CD4-positive, alpha-beta T cell (primary cell): ENCODE measurements at regions not wholly inside any gene's neighbourhood (a gene's known extent, or its start where the extent isn't known, plus 50 kb on each side); places are given as distances from the start of the nearest gene placed in this dataset.

Source experiments
- ATAC-seq: fragments of 200-7000 bp; cut with Tn5 transposase; one replicate; pipeline ENCODE4 v1.10.0; 2022; ENCODE audit warnings: mild to moderate bottlenecking; ENCODE audit not compliant: poor library complexity
- CTCF ChIA-PET: fragments of 350-600 bp; sonication (Branson Sonifier 250); formaldehyde crosslinking; loops from one replicate; lab custom pipeline; 2021; ENCODE audit warnings: antibody characterized with exemption, inconsistent platforms; lab: Charles Lee
- POLR2A ChIA-PET: fragments of 350-600 bp; sonication (Branson Sonifier 250); formaldehyde crosslinking; loops from one replicate; lab custom pipeline; 2021; ENCODE audit warnings: antibody characterized with exemption, inconsistent platforms; lab: Charles Lee
- DNase-seq, 14 experiments: peaks; one replicate each; pipeline ENCODE4 v3.0.0-alpha.2; 2013 to 2020; ENCODE audit warnings: mixed read lengths in 2 of 14
- H3K27ac ChIP-seq, 2 donors: one replicate each; pipeline versions ENCODE4 v1.5.1 to v1.7.0; 2013; ENCODE audit warnings: low read length in 2 of 2, low read depth in 1 of 2, mild to moderate bottlenecking in 1 of 2
- H3K27me3 ChIP-seq, 2 experiments: 1 replicate in 1 of 2; 2 replicates in 1 of 2; pipeline versions ENCODE4 v1.6.1 to v1.7.0; 2013; ENCODE audit warnings: low read length in 2 of 2, control low read depth in 1 of 2, mild to moderate bottlenecking in 1 of 2, moderate library complexity in 1 of 2; ENCODE audit not compliant: insufficient read depth in 2 of 2, control insufficient read depth in 1 of 2
- H3K36me3 ChIP-seq: one replicate; pipeline ENCODE4 v1.6.1; 2013; ENCODE audit warnings: low read length, control low read depth; ENCODE audit not compliant: insufficient read depth
- H3K4me1 ChIP-seq: one replicate; pipeline ENCODE4 v1.6.1; 2013; ENCODE audit warnings: low read length, control low read depth; ENCODE audit not compliant: insufficient read depth
- H3K4me3 ChIP-seq: one replicate; pipeline ENCODE4 v1.5.1; 2013; ENCODE audit warnings: mild to moderate bottlenecking, low read length, moderate library complexity
- H3K9me3 ChIP-seq, 2 experiments: 1 replicate in 1 of 2; 2 replicates in 1 of 2; pipeline versions ENCODE4 v1.6.1 to v1.7.0; 2013; ENCODE audit warnings: low read length in 2 of 2, mild to moderate bottlenecking in 2 of 2, control low read depth in 1 of 2, moderate library complexity in 1 of 2; ENCODE audit not compliant: control insufficient read depth in 1 of 2, insufficient read depth in 1 of 2
- H3K27ac Mint-ChIP-seq: one replicate; pipeline ENCODE4 v1.8.0; 2020; ENCODE audit warnings: mixed read lengths
- H3K27me3 Mint-ChIP-seq: one replicate; pipeline ENCODE4 v1.8.0; 2021; ENCODE audit warnings: mixed read lengths
- H3K36me3 Mint-ChIP-seq: one replicate; pipeline ENCODE4 v1.8.0; 2021; ENCODE audit warnings: low read depth, mixed read lengths
- H3K4me1 Mint-ChIP-seq: one replicate; pipeline ENCODE4 v1.8.0; 2021; ENCODE audit warnings: low read depth, mixed read lengths
- H3K4me3 Mint-ChIP-seq: one replicate; pipeline ENCODE4 v1.8.0; 2020; ENCODE audit warnings: mild to moderate bottlenecking, mixed read lengths
- H3K9me3 Mint-ChIP-seq: one replicate; pipeline ENCODE4 v1.8.0; 2020; ENCODE audit warnings: mixed read lengths
- CTCF ChIP-seq: fragments of 200-600 bp; IDR thresholded peaks from one replicate; pipeline ENCODE4 v1.8.0; 2022; ENCODE audit warnings: antibody characterized with exemption, mild to moderate bottlenecking
- intact Hi-C, 2 experiments: fragments of 100-400 bp; cut with DNase I in 1 of 2; cut with micrococcal nuclease in 1 of 2; formaldehyde crosslinking; loops; one replicate each; pipeline versions ENCODE4 v1.15.1 to v1.9.0; 2023 to 2025; cut with DNase I, micrococcal nuclease

- Mint-ChIP-seq H3K27ac (no peak overlapping the region), H3K9me3 (peaks cover 11% of the 10 kb centered on the region), H3K27me3 (no peaks in the 10 kb centered on the region), H3K4me1 (no peaks in the 10 kb centered on the region), H3K4me3 (no peak overlapping the region), H3K36me3 (no peaks in the 10 kb centered on the region)
- DNase-seq (no peak), ATAC-seq (no peak)
- Histone ChIP-seq H3K27me3 (no peaks in the 10 kb centered on the region), H3K4me1 (no peaks in the 10 kb centered on the region), H3K9me3 (no peaks in the 10 kb centered on the region), H3K4me3 (no peak overlapping the region), H3K27ac (no peak overlapping the region), H3K36me3 (no peaks in the 10 kb centered on the region)
- TF ChIP-seq CTCF: no peak
- CTCF ChIA-PET: no interaction called here
- POLR2A ChIA-PET: no interaction called here
- intact Hi-C loops: no loop called here
Observed at GRCh38 chr18:40672590-40672989, 1282.4 kb upstream of the PIK3C3 start.

- Mint-ChIP-seq H3K4me1 (no peaks in the 10 kb centered on the region), H3K27me3 (no peaks in the 10 kb centered on the region), H3K36me3 (no peaks in the 10 kb centered on the region), H3K27ac (no peak overlapping the region), H3K4me3 (no peak overlapping the region), H3K9me3 (peaks cover 16% of the 10 kb centered on the region)
- H3K4me3 ChIP-seq: no peak overlapping the region
- no peak overlapping the region for H3K27ac ChIP-seq
- ChIA-PET CTCF (no interaction called here), POLR2A (no interaction called here)
- DNase-seq: no peak
- no peaks in the 10 kb centered on the region for H3K36me3 ChIP-seq
- ATAC-seq: no peak
- intact Hi-C loops: no loop called here
- H3K9me3 ChIP-seq: no peaks in the 10 kb centered on the region
- no peaks in the 10 kb centered on the region for H3K4me1 ChIP-seq
- no peaks in the 10 kb centered on the region for H3K27me3 ChIP-seq
- no peak for TF ChIP-seq CTCF
Observed at GRCh38 chr18:40670668-40671375, 1284.2 kb upstream of the PIK3C3 start.

- ChIA-PET CTCF (no interaction called here), POLR2A (no interaction called here)
- Histone ChIP-seq H3K27ac (no peak overlapping the region), H3K36me3 (no peaks in the 10 kb centered on the region), H3K9me3 (peaks cover 0 to 9% of the 10 kb centered on the region in 2 experiments), H3K27me3 (no peaks in the 10 kb centered on the region), H3K4me3 (no peak overlapping the region), H3K4me1 (no peaks in the 10 kb centered on the region)
- TF ChIP-seq CTCF: no peak
- ATAC-seq: no peak
- H3K9me3 Mint-ChIP-seq: peaks cover 15% of the 10 kb centered on the region
- intact Hi-C loops: no loop called here
- no peak for DNase-seq
- H3K36me3 Mint-ChIP-seq: no peaks in the 10 kb centered on the region
- H3K4me3 Mint-ChIP-seq: no peak overlapping the region
- H3K27me3 Mint-ChIP-seq: no peaks in the 10 kb centered on the region
- no peaks in the 10 kb centered on the region for H3K4me1 Mint-ChIP-seq
- no peak overlapping the region for H3K27ac Mint-ChIP-seq
Observed at GRCh38 chr18:40662898-40663437, 1292.1 kb upstream of the PIK3C3 start.
